Liver (tissue), 8 donors: ENCODE measurements at regions not wholly inside any gene's neighbourhood (a gene's known extent, or its start where the extent isn't known, plus 50 kb on each side); places are given as distances from the start of the nearest gene placed in this dataset.

Experiments used
- DNase-seq: peaks from one replicate; pipeline ENCODE4 v3.0.0-alpha.2; 2017; ENCODE audit warnings: low spot score
- H3K27ac ChIP-seq, 2 donors: one replicate each; pipeline ENCODE4 v1.7.0; 2013; ENCODE audit warnings: inconsistent platforms in 2 of 2, low read length in 2 of 2, control low read depth in 1 of 2, low read depth in 1 of 2, mild to moderate bottlenecking in 1 of 2
- H3K27me3 ChIP-seq, 4 donors: one replicate each; pipeline versions ENCODE4 v1.6.1 to v1.7.0; 2013; ENCODE audit warnings: low read length in 3 of 4, inconsistent platforms in 1 of 4, mild to moderate bottlenecking in 1 of 4, moderate library complexity in 1 of 4; ENCODE audit not compliant: control insufficient read depth in 4 of 4, insufficient read depth in 4 of 4
- H3K36me3 ChIP-seq, 4 donors: one replicate each; pipeline versions ENCODE4 v1.6.1 to v1.7.0; 2013; ENCODE audit warnings: low read length in 3 of 4, mild to moderate bottlenecking in 3 of 4, low read depth in 1 of 4, moderate library complexity in 1 of 4; ENCODE audit not compliant: control insufficient read depth in 4 of 4, insufficient read depth in 3 of 4
- H3K4me1 ChIP-seq, 4 donors: one replicate each; pipeline versions ENCODE4 v1.6.1 to v1.7.0; 2013; ENCODE audit warnings: low read length in 3 of 4, mild to moderate bottlenecking in 3 of 4, moderate library complexity in 1 of 4; ENCODE audit not compliant: control insufficient read depth in 4 of 4, insufficient read depth in 4 of 4
- H3K4me3 ChIP-seq, 3 donors: one replicate each; pipeline versions ENCODE4 v1.6.1 to v1.7.0; 2013; ENCODE audit warnings: low read length in 3 of 3, control low read depth in 1 of 3, low read depth in 1 of 3, mild to moderate bottlenecking in 1 of 3
- H3K9ac ChIP-seq, 2 donors: one replicate each; pipeline ENCODE4 v1.7.0; 2013; ENCODE audit warnings: low read length in 2 of 2, mild to moderate bottlenecking in 2 of 2, moderate library complexity in 2 of 2, control low read depth in 1 of 2, low read depth in 1 of 2
- H3K9me3 ChIP-seq, 4 donors: one replicate each; pipeline versions ENCODE4 v1.6.1 to v1.7.0; 2013; ENCODE audit warnings: low read length in 3 of 4; ENCODE audit not compliant: control insufficient read depth in 4 of 4
- CTCF ChIP-seq: fragments of 150-350 bp; IDR thresholded peaks from 2 replicates; pipeline ENCODE4 v1.5.1; 2017; ENCODE audit warnings: improper control_type of control experiment, low read depth, low read length; ENCODE audit not compliant: missing input control
- EGR1 ChIP-seq, 2 donors: IDR thresholded peaks; 2 replicates each; pipeline ENCODE4 v1.6.1; 2016 to 2018; ENCODE audit warnings: antibody characterized with exemption in 2 of 2, low read depth in 2 of 2
- FOXA1 ChIP-seq: IDR thresholded peaks from 2 replicates; pipeline ENCODE4 v1.6.1; 2016; ENCODE audit warnings: antibody characterized with exemption
- FOXA2 ChIP-seq: IDR thresholded peaks from 2 replicates; pipeline ENCODE4 v1.6.1; 2016; ENCODE audit warnings: antibody characterized with exemption
- GABPA ChIP-seq, 2 donors: IDR thresholded peaks in 1 of 2; conservative IDR thresholded peaks in 1 of 2; 2 replicates each; pipeline ENCODE4 v1.6.1; 2016; ENCODE audit warnings: antibody characterized with exemption in 2 of 2, mild to moderate bottlenecking in 1 of 2, moderate library complexity in 1 of 2
- HNF4A ChIP-seq, 2 donors: conservative IDR thresholded peaks; 2 replicates each; pipeline ENCODE4 v1.6.1; 2016; ENCODE audit warnings: antibody characterized with exemption in 2 of 2, mild to moderate bottlenecking in 2 of 2
- HNF4G ChIP-seq: IDR thresholded peaks from 2 replicates; pipeline ENCODE4 v1.6.1; 2016; ENCODE audit warnings: antibody characterized with exemption
- JUND ChIP-seq, 2 donors: IDR thresholded peaks; 2 replicates each; pipeline ENCODE4 v1.6.1; 2016; ENCODE audit warnings: antibody characterized with exemption in 2 of 2
- MAX ChIP-seq: IDR thresholded peaks from 2 replicates; pipeline ENCODE4 v1.6.1; 2016; ENCODE audit warnings: antibody characterized with exemption
- NR2F2 ChIP-seq: IDR thresholded peaks from 2 replicates; pipeline ENCODE4 v1.6.1; 2016; ENCODE audit warnings: antibody characterized with exemption
- RAD21 ChIP-seq, 2 donors: IDR thresholded peaks; 2 replicates each; pipeline ENCODE4 v1.6.1; 2016; ENCODE audit warnings: antibody characterized with exemption in 2 of 2, mild to moderate bottlenecking in 2 of 2
- REST ChIP-seq: IDR thresholded peaks from 2 replicates; pipeline ENCODE4 v1.6.1; 2016; ENCODE audit warnings: antibody characterized with exemption, mild to moderate bottlenecking
- RXRA ChIP-seq, 2 donors: IDR thresholded peaks; 2 replicates each; pipeline ENCODE4 v1.6.1; 2017 to 2018; ENCODE audit warnings: antibody characterized with exemption in 2 of 2, mild to moderate bottlenecking in 1 of 2
- SP1 ChIP-seq: IDR thresholded peaks from 2 replicates; pipeline ENCODE4 v1.6.1; 2018; ENCODE audit warnings: antibody characterized with exemption, mild to moderate bottlenecking
- TAF1 ChIP-seq: conservative IDR thresholded peaks from 2 replicates; pipeline ENCODE4 v1.6.1; 2016; ENCODE audit warnings: antibody characterized with exemption, mild to moderate bottlenecking
- YY1 ChIP-seq: IDR thresholded peaks from 2 replicates; pipeline ENCODE4 v1.6.1; 2016; ENCODE audit warnings: antibody characterized with exemption, mild to moderate bottlenecking
- ZBTB33 ChIP-seq: IDR thresholded peaks from 2 replicates; pipeline ENCODE4 v1.6.1; 2016; ENCODE audit warnings: antibody characterized with exemption
- WGBS: extraction: QIAGEN DNeasy Blood & Tissue Kit; methylation state at CpG from one replicate; pipeline ENCODE4 v1.1.7; 2013; 5-methylcytosine and 5-hydroxymethylcytosine counted together
- donor health status: healthy.
- donor health status: healthy.
- donor health status: healthy.
- donor health status: healthy.
- donor health status: healthy.

- TF ChIP-seq MAX: no peak
- TF ChIP-seq ZBTB33: no peak
- no peak for TF ChIP-seq FOXA1
These were observed 63.3 kb downstream of the BMP4 start (continued) for GRCh38 chr14:53893374-53893773.

- WGBS: 23% methylated on average over 3 of the region's 3 CpGs
- DNase-seq: no peak
- H3K9me3 ChIP-seq: no peaks in the 10 kb centered on the region
- H3K27me3 ChIP-seq: no peaks in the 10 kb centered on the region
- no peaks in the 10 kb centered on the region for H3K36me3 ChIP-seq
- H3K4me3 ChIP-seq: no peak overlapping the region
- peak overlapping the region; percentile 10 to 72 for H3K27ac ChIP-seq
- peaks cover 8 to 31% (median 17%) of the 10 kb centered on the region in 4 donors for H3K4me1 ChIP-seq
- peak; percentile 55 for TF ChIP-seq YY1
- TF ChIP-seq TAF1: no peak
- TF ChIP-seq RAD21 (IDR thresholded peaks at IDR 0.05): peak; percentile 31 to 34
- TF ChIP-seq MAX: peak; percentile 32
- TF ChIP-seq FOXA1: no peak
- TF ChIP-seq HNF4G: no peak
- peak in 1 of 2 donors; percentile 41 for TF ChIP-seq HNF4A (conservative IDR thresholded peaks at IDR 0.05)
- TF ChIP-seq RXRA (IDR thresholded peaks at IDR 0.05): peak; percentile 30 to 71
- peak; percentile 35 for TF ChIP-seq FOXA2
- no peak for TF ChIP-seq SP1
- TF ChIP-seq EGR1 (IDR thresholded peaks at IDR 0.05; ENCODE audit: low read depth in 2 of 2): no peak
- H3K9ac ChIP-seq: no peak overlapping the region
These were observed 66.0 kb downstream of the BMP4 start for GRCh38 chr14:53890611-53891101.

- Histone ChIP-seq H3K4me3 (no peak overlapping the region), H3K27ac (peak overlapping the region; percentile 80 to 86), H3K36me3 (no peaks in the 10 kb centered on the region), H3K9ac (peak overlapping the region in 1 of 2 donors; percentile 55), H3K9me3 (no peaks in the 10 kb centered on the region), H3K4me1 (peaks cover 8 to 31% (median 17%) of the 10 kb centered on the region in 4 donors), H3K27me3 (no peaks in the 10 kb centered on the region)
- DNase-seq: no peak
- WGBS: 37% methylated on average over 3 of the region's 3 CpGs
- TF ChIP-seq SP1: peak; percentile 51
- TF ChIP-seq FOXA2: no peak
- TF ChIP-seq TAF1: no peak
- peak in 1 of 2 donors; percentile 16 for TF ChIP-seq JUND (IDR thresholded peaks at IDR 0.05)
- no peak for TF ChIP-seq FOXA1
- TF ChIP-seq NR2F2: no peak
- TF ChIP-seq HNF4G: peak; percentile 38
- no peak for TF ChIP-seq GABPA (IDR thresholded peaks at IDR 0.05 in 1 of 2, conservative IDR thresholded peaks at IDR 0.05 in 1 of 2)
- TF ChIP-seq EGR1 (IDR thresholded peaks at IDR 0.05; ENCODE audit: low read depth in 2 of 2): no peak
- TF ChIP-seq RXRA (IDR thresholded peaks at IDR 0.05): peak in 1 of 2 donors; percentile 18
- TF ChIP-seq HNF4A (conservative IDR thresholded peaks at IDR 0.05): peak; percentile 74 to 76
- TF ChIP-seq RAD21 (IDR thresholded peaks at IDR 0.05): peak; percentile 14 to 24
- no peak for TF ChIP-seq MAX
- TF ChIP-seq YY1: peak; percentile 23
- no peak for TF ChIP-seq CTCF
- TF ChIP-seq REST: peak; percentile 55
- no peak for TF ChIP-seq ZBTB33
These were observed 67.9 kb downstream of the BMP4 start for GRCh38 chr14:53888535-53889386.
